OCI-LY7 (cell line): ENCODE measurements at regions not wholly inside any gene's neighbourhood (a gene's known extent, or its start where the extent isn't known, plus 50 kb on each side); places are given as distances from the start of the nearest gene placed in this dataset.

ENCODE experiments used
- BruUV-seq: library from RNA; stranded (reverse); fragments of 400-500 nt; replicated peaks from 2 replicates; lab custom pipeline; 2021; lab: Mats Ljungman, UMichigan
- CTCF ChIA-PET: fragments of 300-600 bp; sonication (Branson Sonifier 250); formaldehyde crosslinking; loops from one replicate; lab custom pipeline; 2022; ENCODE audit warnings: antibody characterized with exemption; ENCODE audit not compliant: unreplicated experiment; lab: Charles Lee
- POLR2A ChIA-PET: fragments of 300-600 bp; sonication (Branson Sonifier 250); formaldehyde crosslinking; loops from one replicate; lab custom pipeline; 2022; ENCODE audit warnings: antibody characterized with exemption; lab: Charles Lee
- DNase-seq: peaks from one replicate; pipeline ENCODE4 v3.0.0-alpha.2; 2015; ENCODE audit warnings: low spot score
- H2AFZ ChIP-seq: fragments of 200-600 bp; sonication (generic), shearing (Covaris generic); 2 replicates; pipeline ENCODE4 v1.6.1; 2014; ENCODE audit warnings: mild to moderate bottlenecking, antibody characterized with exemption, low read length, moderate library complexity
- H3K27ac ChIP-seq: fragments of 200-600 bp; sonication (generic); 2 replicates; pipeline ENCODE4 v1.5.1; 2014; ENCODE audit warnings: mixed run types, low read depth, mild to moderate bottlenecking, moderate library complexity, low read length, inconsistent platforms; ENCODE audit not compliant: poor library complexity, severe bottlenecking
- H3K36me3 ChIP-seq: fragments of 200-600 bp; sonication (generic); 2 replicates; pipeline ENCODE4 v1.6.1; 2014; ENCODE audit warnings: mild to moderate bottlenecking, antibody characterized with exemption, low read length, moderate library complexity, mixed read lengths; ENCODE audit not compliant: insufficient read depth
- H3K4me1 ChIP-seq: fragments of 200-600 bp; sonication (generic); 2 replicates; pipeline ENCODE4 v1.5.1; 2014; ENCODE audit warnings: mild to moderate bottlenecking, low read length; ENCODE audit not compliant: insufficient read depth, poor library complexity, severe bottlenecking
- H3K4me2 ChIP-seq: fragments of 200-600 bp; sonication (generic); 2 replicates; pipeline ENCODE4 v1.6.1; 2014; ENCODE audit warnings: mild to moderate bottlenecking, low read length
- H3K4me3 ChIP-seq: fragments of 200-600 bp; sonication (generic); 2 replicates; pipeline ENCODE4 v1.5.1; 2014; ENCODE audit warnings: mild to moderate bottlenecking, low read depth, low read length; ENCODE audit not compliant: poor library complexity, severe bottlenecking
- H3K79me2 ChIP-seq: fragments of 200-600 bp; sonication (generic); 2 replicates; pipeline ENCODE4 v1.6.1; 2016; ENCODE audit warnings: low read depth, mild to moderate bottlenecking, low read length, moderate library complexity, mixed read lengths; ENCODE audit not compliant: insufficient read depth
- H3K9me2 ChIP-seq: fragments of 200-600 bp; sonication (generic); 2 replicates; pipeline ENCODE4 v1.6.1; 2016; ENCODE audit warnings: mild to moderate bottlenecking, low read length, mixed read lengths; ENCODE audit not compliant: insufficient read depth
- H3K9me3 ChIP-seq: fragments of 200-600 bp; sonication (generic); 2 replicates; pipeline ENCODE4 v1.6.1; 2014; ENCODE audit warnings: mild to moderate bottlenecking, mixed run types, low read length, mixed read lengths
- H4K20me1 ChIP-seq: fragments of 200-600 bp; sonication (generic); 2 replicates; pipeline ENCODE4 v1.6.1; 2014; ENCODE audit warnings: mild to moderate bottlenecking, antibody characterized with exemption, low read length, moderate library complexity, mixed read lengths; ENCODE audit not compliant: insufficient read depth
- EZH2phosphoT487 ChIP-seq: fragments of 200-600 bp; sonication (generic); IDR thresholded peaks from 2 replicates; pipeline ENCODE4 v1.6.1; 2018; ENCODE audit warnings: low read depth, borderline replicate concordance, mild to moderate bottlenecking, mixed run types, antibody characterized with exemption, low read length, moderate library complexity, mixed read lengths
- intact Hi-C: fragments of 100-400 bp; cut with micrococcal nuclease; formaldehyde crosslinking; loops from one replicate; pipeline ENCODE4 v1.10.0; 2022; ENCODE audit not compliant: unreplicated experiment
- TF ChIP-seq, protein P1 (sequence below): fragments of 200-600 bp; sonication (generic); conservative IDR thresholded peaks from 2 replicates; pipeline ENCODE4 v1.5.1; 2014; ENCODE audit warnings: mild to moderate bottlenecking, antibody characterized with exemption, low read length, moderate library complexity, mixed read lengths

DNA sequence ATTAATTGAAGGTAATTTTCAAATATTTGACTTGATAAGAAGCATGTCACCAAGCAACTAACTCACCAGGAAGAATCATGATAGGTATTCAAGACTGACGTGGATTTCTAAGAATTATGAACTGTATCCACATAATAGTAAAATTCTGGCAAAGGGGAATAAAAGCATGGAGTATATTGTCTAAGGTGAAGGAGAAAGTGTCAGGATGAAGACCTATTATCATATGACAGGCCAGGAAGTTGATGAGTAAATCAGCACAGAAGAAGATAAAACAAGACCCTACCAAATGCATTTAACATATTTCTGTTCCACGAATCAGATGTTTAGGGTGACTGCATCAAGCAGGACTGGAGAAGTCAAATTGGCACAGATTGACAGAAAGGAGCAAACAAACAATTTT, 362.7 kb upstream of the MMS22L start:
- Histone ChIP-seq H3K4me1 (no peaks in the 10 kb centered on the region), H2AFZ (no peak overlapping the region), H3K9me3 (no peaks in the 10 kb centered on the region), H3K27ac (no peak overlapping the region), H3K9me2 (no peaks in the 10 kb centered on the region), H3K79me2 (no peaks in the 10 kb centered on the region), H3K4me2 (no peak overlapping the region), H3K4me3 (no peak overlapping the region), H4K20me1 (no peaks in the 10 kb centered on the region), H3K36me3 (no peaks in the 10 kb centered on the region)
- intact Hi-C loops: no loop called here
- TF ChIP-seq, protein P1, sequence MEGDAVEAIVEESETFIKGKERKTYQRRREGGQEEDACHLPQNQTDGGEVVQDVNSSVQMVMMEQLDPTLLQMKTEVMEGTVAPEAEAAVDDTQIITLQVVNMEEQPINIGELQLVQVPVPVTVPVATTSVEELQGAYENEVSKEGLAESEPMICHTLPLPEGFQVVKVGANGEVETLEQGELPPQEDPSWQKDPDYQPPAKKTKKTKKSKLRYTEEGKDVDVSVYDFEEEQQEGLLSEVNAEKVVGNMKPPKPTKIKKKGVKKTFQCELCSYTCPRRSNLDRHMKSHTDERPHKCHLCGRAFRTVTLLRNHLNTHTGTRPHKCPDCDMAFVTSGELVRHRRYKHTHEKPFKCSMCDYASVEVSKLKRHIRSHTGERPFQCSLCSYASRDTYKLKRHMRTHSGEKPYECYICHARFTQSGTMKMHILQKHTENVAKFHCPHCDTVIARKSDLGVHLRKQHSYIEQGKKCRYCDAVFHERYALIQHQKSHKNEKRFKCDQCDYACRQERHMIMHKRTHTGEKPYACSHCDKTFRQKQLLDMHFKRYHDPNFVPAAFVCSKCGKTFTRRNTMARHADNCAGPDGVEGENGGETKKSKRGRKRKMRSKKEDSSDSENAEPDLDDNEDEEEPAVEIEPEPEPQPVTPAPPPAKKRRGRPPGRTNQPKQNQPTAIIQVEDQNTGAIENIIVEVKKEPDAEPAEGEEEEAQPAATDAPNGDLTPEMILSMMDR: no peak
- TF ChIP-seq EZH2phosphoT487: no peak
- BruUV-seq: no TSS peak
- POLR2A ChIA-PET: no interaction called here
- CTCF ChIA-PET: no interaction called here
- DNase-seq: no peak

- TF ChIP-seq, protein P1: no peak
- no peak for TF ChIP-seq EZH2phosphoT487
- no peak overlapping the region for H2AFZ ChIP-seq
- no peak overlapping the region for H3K27ac ChIP-seq
- H3K4me1 ChIP-seq: no peaks in the 10 kb centered on the region
- no peaks in the 10 kb centered on the region for H3K9me2 ChIP-seq
- no peak for DNase-seq
- no peaks in the 10 kb centered on the region for H3K79me2 ChIP-seq
- no peaks in the 10 kb centered on the region for H3K36me3 ChIP-seq
- BruUV-seq: no TSS peak
- H3K4me3 ChIP-seq: no peak overlapping the region
- intact Hi-C loops: no loop called here
- H3K4me2 ChIP-seq: no peak overlapping the region
- CTCF ChIA-PET: no interaction called here
- H3K9me3 ChIP-seq: no peaks in the 10 kb centered on the region
- POLR2A ChIA-PET: interaction anchor here (1.1 to 1.2 kb wide), 2 partner anchors 34 to 36 kb away, joined by 3 read pairs; no protein-coding TSS in a partner anchor
- H4K20me1 ChIP-seq: no peaks in the 10 kb centered on the region
Observed at GRCh38 chr6:97653076-97653475, 370.1 kb upstream of the MMS22L start.

GRCh38 chr6:97653517-97653916, 370.5 kb upstream of the MMS22L start:
- CTCF ChIA-PET: no interaction called here
- no peaks in the 10 kb centered on the region for H3K4me1 ChIP-seq
- H2AFZ ChIP-seq: no peak overlapping the region
- H3K79me2 ChIP-seq: no peaks in the 10 kb centered on the region
- no peak overlapping the region for H3K4me3 ChIP-seq
- H4K20me1 ChIP-seq: no peaks in the 10 kb centered on the region
- H3K36me3 ChIP-seq: no peaks in the 10 kb centered on the region
- no peak overlapping the region for H3K4me2 ChIP-seq
- H3K9me3 ChIP-seq: no peaks in the 10 kb centered on the region
- H3K27ac ChIP-seq: no peak overlapping the region
- no peaks in the 10 kb centered on the region for H3K9me2 ChIP-seq
- no peak for TF ChIP-seq EZH2phosphoT487
- TF ChIP-seq, protein P1: no peak
- DNase-seq: no peak
- no TSS peak for BruUV-seq
- intact Hi-C loops: no loop called here
- POLR2A ChIA-PET: interaction anchor here (0.7 to 1.1 kb wide), 2 partner anchors 37 to 1233 kb away, joined by 3 to 4 read pairs; no protein-coding TSS in a partner anchor
